Stimulated activated CD4-positive, alpha-beta T cell treated with anti-CD3 and anti-CD28 coated beads, Interleukin-2, amount 100 ng/mL, for 48 hours (primary cell): ENCODE measurements at regions not wholly inside any gene's neighbourhood (a gene's known extent, or its start where the extent isn't known, plus 50 kb on each side); places are given as distances from the start of the nearest gene placed in this dataset.
"Not testable (repeated sequence)": the region's sequence is repeated elsewhere in the genome, so short reads cannot be mapped to it uniquely, and the experiment has no call there.

Experiments
- DNase-seq, 2 donors: peaks; one replicate each; pipeline ENCODE4 v3.0.0-alpha.2; 2020

GRCh38 chr21:24483361-24483760 lies 1123.9 kb downstream of the MRPL39 start:
- not testable (repeated sequence) for DNase-seq

DNA sequence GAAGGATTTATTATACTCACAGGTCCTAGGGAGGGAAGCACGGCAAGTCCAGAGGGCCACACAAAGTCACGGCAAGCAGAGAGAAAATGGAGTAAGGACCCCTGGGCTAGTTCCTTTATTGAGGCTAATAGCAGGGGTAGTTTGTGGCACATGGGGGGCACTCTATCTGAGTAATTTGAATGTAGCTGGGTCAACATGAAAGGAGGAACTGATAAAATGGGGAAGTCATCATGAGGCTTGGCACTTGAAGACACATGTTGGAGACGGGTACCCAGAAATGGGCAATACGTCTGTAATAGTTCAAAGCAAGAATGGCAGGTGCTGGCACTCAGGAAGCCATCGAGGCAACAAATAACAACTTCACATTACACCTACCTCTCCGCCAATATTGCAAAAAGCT lies 1136.4 kb downstream of the MRPL39 start:
- DNase-seq = no peak

DNA sequence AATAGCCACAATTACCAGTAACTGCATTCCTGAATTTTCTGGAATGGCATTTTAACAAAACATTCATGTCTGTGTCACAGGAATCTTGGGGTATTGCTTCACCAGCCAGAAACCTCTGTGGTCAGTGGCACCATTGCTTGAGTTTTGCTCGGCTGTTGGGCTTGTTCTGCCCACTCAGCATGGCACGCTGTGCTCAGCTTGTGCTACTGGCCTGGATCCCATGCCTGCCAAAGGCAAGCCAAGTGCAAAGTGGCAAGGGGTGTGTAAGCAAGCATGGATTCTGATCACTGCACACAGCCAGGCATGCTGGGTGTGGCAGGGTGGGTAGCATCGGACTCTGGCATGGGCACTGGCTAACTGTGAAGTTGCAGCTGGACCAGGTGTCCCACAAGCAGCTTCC lies 1150.9 kb downstream of the MRPL39 start:
- DNase-seq = no peak

DNA sequence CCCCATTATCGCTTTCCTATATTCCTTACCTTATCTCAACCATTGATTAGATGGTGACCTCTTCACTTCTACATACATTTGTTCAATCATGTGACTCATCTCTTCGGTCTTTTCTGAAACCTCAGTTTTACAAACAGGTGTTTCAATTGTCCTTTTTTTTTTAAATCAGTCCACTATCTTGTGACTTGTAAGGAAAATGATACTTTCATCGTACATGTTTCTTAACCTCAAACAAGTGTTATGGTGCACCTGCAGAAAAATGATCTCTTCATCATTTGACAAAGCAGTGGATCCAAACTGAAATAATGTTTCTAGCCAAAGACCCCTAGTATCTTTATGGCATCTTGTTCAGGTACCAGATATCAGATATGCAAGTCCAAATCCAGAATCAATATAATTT lies 1157.2 kb downstream of the MRPL39 start:
- DNase-seq = no peak

- DNase-seq = no peak
Measured at GRCh38 chr21:24445517-24445916, 1161.8 kb downstream of the MRPL39 start.

- DNase-seq = no peak
Measured at GRCh38 chr21:24444736-24445135, 1162.5 kb downstream of the MRPL39 start.

DNA sequence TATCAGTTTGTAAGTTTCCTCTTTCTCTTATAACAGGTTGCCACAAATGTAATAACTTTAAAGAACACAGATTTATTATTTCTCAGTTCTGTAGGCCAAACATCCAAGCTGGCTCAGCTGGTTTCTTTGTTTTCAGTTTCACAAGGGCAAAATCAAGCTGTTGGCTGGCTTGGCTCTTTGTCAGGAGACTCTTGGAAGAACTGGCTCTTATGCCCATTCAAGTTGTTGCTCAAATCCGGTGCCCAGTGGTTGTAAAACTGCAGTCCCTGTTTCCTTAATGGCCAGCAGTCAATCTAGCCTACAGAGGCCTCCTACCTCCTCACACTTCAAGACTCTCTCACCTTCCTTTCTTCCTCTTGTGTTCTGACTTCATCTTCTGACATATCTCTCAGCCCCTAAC lies 1171.0 kb downstream of the MRPL39 start:
- no peak for DNase-seq

- no peak for DNase-seq
Measured at GRCh38 chr21:24428591-24429199, 1178.6 kb downstream of the MRPL39 start.

DNA sequence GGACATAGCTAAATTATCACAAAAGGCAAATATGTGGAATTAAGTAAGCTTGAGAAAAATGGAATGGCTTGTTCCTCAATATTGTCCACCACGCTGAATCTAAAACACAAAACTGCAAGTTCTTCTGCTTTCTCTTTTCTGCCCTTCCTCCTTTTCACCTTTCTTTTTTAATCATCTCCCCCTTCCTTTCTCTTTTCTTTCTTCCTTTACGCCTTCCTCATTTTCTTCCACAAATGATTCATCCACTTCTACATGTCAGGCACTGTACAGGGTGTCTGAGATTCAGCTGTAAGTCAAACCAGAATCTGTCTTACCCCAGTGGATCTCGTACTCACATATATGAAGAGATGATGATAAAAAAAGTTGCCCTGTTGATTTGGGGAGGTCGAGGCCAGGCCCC lies 1182.5 kb downstream of the MRPL39 start:
- DNase-seq = no peak

DNA sequence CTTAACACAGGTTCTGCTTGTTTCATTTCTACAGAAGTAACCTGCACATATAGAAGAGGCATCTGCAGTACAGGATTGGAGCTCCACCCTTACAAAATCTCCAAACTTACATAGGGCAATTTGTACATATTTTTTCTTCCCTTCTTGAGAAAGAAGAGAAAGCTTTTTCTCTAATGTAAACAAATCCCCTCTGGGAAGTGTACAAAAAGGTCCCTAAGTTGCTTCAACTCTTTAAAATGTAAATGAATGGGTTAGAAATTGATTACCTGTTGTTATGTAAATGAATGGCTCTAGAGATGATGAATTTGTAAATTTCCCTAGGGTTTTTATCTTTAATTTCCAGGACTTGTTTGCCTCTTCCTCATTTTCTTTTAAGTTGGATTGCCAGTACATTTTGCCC lies 1183.7 kb downstream of the MRPL39 start:
- DNase-seq = no peak

GRCh38 chr21:24420689-24421088 lies 1186.6 kb downstream of the MRPL39 start:
- no peak for DNase-seq

DNA sequence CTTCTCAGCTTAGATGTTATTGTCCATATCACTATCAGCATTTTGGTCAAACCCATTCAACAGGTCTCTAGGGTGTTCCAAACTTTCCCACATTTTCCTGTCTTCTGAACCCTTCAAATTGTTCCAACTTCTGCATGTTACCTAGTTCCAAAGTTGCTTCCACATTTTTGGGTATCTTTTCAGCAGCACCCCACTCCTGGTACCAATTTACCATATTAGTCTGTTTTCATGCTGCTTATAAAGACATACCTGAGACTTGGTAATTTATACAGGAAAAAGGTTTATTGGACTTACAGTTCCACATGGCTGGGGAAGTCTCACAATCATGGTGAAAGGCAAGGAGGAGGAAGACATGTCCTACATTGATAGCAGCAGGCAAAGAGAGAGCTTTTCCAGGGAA lies 1187.6 kb downstream of the MRPL39 start:
- not testable (repeated sequence) for DNase-seq

- DNase-seq = no peak
Measured at GRCh38 chr21:24418671-24419070, 1188.6 kb downstream of the MRPL39 start.

- DNase-seq = no peak
Measured at GRCh38 chr21:24411429-24411828, 1195.9 kb downstream of the MRPL39 start.

- no peak for DNase-seq
Measured at GRCh38 chr21:24403221-24403620, 1204.1 kb downstream of the MRPL39 start.

DNA sequence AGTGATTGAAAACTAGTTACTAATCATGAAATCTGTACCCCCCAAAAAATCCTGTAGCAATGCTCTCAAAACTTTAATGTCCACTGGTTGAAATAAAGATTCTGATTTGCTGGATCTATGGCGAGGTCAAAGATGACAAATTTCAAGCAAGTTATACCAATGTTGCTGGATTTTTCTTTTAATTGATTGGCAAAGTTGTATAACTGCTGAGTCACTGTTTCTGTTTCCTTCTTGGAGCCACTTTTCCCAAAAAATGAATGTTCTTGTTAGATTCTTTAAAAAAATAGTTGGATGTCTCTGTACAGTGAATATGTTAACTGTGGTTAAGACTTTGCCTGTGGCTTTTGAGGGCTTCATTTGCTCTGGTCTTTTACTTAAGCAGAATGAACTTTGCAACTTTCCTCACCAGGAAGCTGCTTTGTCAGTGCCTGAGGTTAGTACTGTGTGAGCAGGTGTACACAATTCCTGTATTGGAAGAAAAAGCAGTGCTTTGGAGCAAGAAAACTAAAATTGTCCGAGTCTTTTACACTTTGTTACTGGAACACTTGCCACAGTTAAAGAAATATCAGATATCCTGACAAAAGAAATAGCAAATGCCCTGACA lies 1211.9 kb downstream of the MRPL39 start:
- no peak for DNase-seq

GRCh38 chr21:24375201-24375600 lies 1232.1 kb downstream of the MRPL39 start:
- peak; percentile 13 to 23 for DNase-seq

DNA sequence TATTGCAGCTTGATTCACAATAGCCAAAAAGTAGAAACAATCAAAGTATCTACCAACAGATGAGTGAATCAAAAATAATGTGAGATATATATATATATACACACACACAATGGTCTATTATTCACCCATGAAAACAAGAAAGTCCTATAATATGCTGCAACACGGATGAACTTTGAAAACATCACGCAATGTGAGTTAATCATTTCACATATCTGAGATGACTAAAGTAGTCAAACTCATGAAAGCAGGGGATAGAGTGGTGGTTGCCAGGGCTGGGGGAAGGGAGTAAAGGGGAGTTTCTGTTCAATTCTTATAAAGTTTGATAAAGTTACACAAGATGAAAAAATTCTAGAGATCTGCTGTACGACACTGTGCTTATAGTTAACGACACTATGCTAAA lies 1234.8 kb downstream of the MRPL39 start:
- DNase-seq = no peak

DNA sequence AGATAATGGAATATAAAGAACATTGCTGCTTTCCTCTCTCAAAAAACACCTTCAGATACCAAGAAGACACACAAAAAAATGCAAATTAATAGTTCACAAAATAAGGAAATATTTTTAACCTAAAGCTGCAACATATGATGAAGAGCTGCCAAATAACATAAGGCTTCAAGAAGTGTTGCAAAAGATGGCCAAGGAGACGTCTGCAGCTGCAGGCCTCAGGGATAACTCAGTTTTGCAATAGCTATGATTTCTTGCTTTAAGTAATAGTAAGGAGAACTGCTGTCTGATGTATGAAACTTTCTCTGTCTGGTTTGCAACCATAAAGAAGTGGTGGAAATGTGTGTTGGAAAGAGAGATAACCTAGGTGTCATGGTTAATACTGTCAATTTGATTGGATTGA lies 1237.5 kb downstream of the MRPL39 start:
- no peak for DNase-seq

- no peak for DNase-seq
Measured at GRCh38 chr21:24369278-24369677, 1238.0 kb downstream of the MRPL39 start.

DNA sequence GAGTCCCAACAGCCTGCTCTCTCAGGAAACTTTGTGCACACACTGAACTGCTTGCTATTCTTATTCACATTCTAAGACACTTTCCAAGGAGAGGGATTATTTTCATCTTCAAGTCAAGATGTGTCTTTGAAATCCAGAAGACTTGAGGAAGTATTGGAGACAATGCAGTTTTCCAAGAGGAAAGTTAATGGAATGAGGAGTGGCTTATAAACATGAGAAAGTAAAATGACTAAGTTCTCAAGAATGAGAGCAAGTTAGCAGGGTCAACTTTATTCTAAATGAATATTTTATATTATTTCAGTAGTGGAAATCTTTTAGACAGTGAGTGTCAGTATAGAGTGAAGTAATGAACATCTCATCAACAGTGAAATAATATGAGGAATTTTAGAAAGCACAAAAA lies 1239.3 kb downstream of the MRPL39 start:
- DNase-seq = no peak

- no peak for DNase-seq
Measured at GRCh38 chr21:24353492-24353891, 1253.8 kb downstream of the MRPL39 start.

GRCh38 chr21:24339406-24339805 lies 1267.9 kb downstream of the MRPL39 start:
- no peak for DNase-seq

GRCh38 chr21:24336491-24336890 lies 1270.8 kb downstream of the MRPL39 start:
- DNase-seq = no peak

DNA sequence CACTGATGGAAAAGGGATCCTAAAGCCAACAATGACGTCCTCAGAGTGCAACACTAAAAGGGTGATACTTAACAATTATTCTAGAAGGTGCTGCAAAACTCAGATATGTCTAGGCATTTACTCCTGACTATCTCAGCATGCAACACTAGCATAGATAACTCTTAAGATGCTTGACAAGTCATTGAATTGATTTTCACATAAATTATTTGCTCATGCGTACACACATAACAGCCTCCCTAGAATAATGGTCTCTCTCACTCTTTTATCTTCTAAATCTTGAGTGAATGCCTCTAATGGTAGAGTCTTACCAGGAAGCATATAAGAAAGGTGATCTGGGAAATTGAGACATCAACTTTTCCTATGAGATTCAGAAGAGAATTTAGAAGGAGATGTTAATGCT lies 1283.7 kb downstream of the MRPL39 start:
- DNase-seq = no peak
